CD14-positive monocyte (primary cell): ENCODE measurements at regions not wholly inside any gene's neighbourhood (a gene's known extent, or its start where the extent isn't known, plus 50 kb on each side); places are given as distances from the start of the nearest gene placed in this dataset.

ENCODE experiments used
- DNase-seq, 3 donors: peaks; one replicate each; pipeline ENCODE4 v3.0.0-alpha.2; 2011 to 2022
- H2AFZ ChIP-seq: 2 replicates; pipeline ENCODE4 v1.6.0; 2012; ENCODE audit warnings: mild to moderate bottlenecking, low read depth, low read length, inconsistent platforms; ENCODE audit not compliant: insufficient read depth, poor library complexity, severe bottlenecking
- H3K27ac ChIP-seq, 2 donors: 1 replicate in 1 of 2; 2 replicates in 1 of 2; pipeline ENCODE4 v1.5.1; 2012 to 2013; ENCODE audit warnings: low read length in 2 of 2, control low read depth in 1 of 2, inconsistent platforms in 1 of 2, low read depth in 1 of 2, mild to moderate bottlenecking in 1 of 2
- H3K27me3 ChIP-seq, 2 donors: one replicate each; pipeline versions ENCODE4 v1.6.0 to v1.6.1; 2011 to 2013; ENCODE audit warnings: low read length in 2 of 2; ENCODE audit not compliant: control insufficient read depth in 2 of 2, insufficient read depth in 2 of 2
- H3K36me3 ChIP-seq, 2 donors: replicated peaks in 1 of 2; 1 replicate in 1 of 2; 2 replicates in 1 of 2; pipeline versions ENCODE4 v1.5.1 to v1.6.1; 2012 to 2013; ENCODE audit warnings: low read length in 2 of 2, control low read depth in 1 of 2, inconsistent platforms in 1 of 2, mild to moderate bottlenecking in 1 of 2; ENCODE audit not compliant: insufficient read depth in 2 of 2, control insufficient read depth in 1 of 2
- H3K4me1 ChIP-seq, 2 donors: 1 replicate in 1 of 2; 2 replicates in 1 of 2; pipeline versions ENCODE4 v1.5.1 to v1.6.1; 2012 to 2013; ENCODE audit warnings: low read length in 2 of 2, control low read depth in 1 of 2, inconsistent platforms in 1 of 2, mild to moderate bottlenecking in 1 of 2, moderate library complexity in 1 of 2; ENCODE audit not compliant: insufficient read depth in 2 of 2, control insufficient read depth in 1 of 2
- H3K4me2 ChIP-seq: replicated peaks from 2 replicates; pipeline ENCODE3; 2012; ENCODE audit warnings: low read length, moderate library complexity, mild to moderate bottlenecking; ENCODE audit not compliant: poor library complexity, severe bottlenecking; ENCODE audit errors: extremely low read depth
- H3K4me3 ChIP-seq, 3 experiments: fragments of 200-600 bp in 1 of 3; sonication (generic) in 1 of 3; replicated peaks in 1 of 3; 1 replicate in 2 of 3; 2 replicates in 1 of 3; pipeline ENCODE4 v1.5.1; 2011 to 2013; ENCODE audit warnings: low read length in 3 of 3, mild to moderate bottlenecking in 3 of 3, control low read depth in 2 of 3, low read depth in 2 of 3, inconsistent platforms in 1 of 3, moderate library complexity in 1 of 3
- H3K79me2 ChIP-seq: 2 replicates; pipeline ENCODE4 v1.6.0; 2012; ENCODE audit warnings: mild to moderate bottlenecking, control low read depth, inconsistent platforms, low read length, moderate library complexity; ENCODE audit not compliant: insufficient read depth
- H3K9ac ChIP-seq: 2 replicates; pipeline ENCODE4 v1.6.0; 2017; ENCODE audit warnings: low read length, mild to moderate bottlenecking; ENCODE audit not compliant: insufficient read depth, poor library complexity, severe bottlenecking
- H3K9me3 ChIP-seq, 2 donors: replicated peaks in 1 of 2; 1 replicate in 1 of 2; 2 replicates in 1 of 2; pipeline versions ENCODE4 v1.5.1 to v1.6.1; 2012 to 2013; ENCODE audit warnings: low read length in 2 of 2, control low read depth in 1 of 2; ENCODE audit not compliant: control insufficient read depth in 1 of 2, insufficient read depth in 1 of 2
- H4K20me1 ChIP-seq: 2 replicates; pipeline ENCODE4 v1.6.0; 2012; ENCODE audit warnings: mild to moderate bottlenecking, low read length, control low read depth, moderate library complexity; ENCODE audit not compliant: insufficient read depth
- H3K27ac Mint-ChIP-seq, 7 donors: one replicate each; pipeline ENCODE4 v1.8.0; 2020; ENCODE audit warnings: mild to moderate bottlenecking in 7 of 7, mixed read lengths in 7 of 7, moderate library complexity in 6 of 7, inconsistent platforms in 2 of 7
- H3K27me3 Mint-ChIP-seq, 3 donors: one replicate each; pipeline ENCODE4 v1.8.0; 2021 to 2022; ENCODE audit warnings: low read depth in 3 of 3, mild to moderate bottlenecking in 3 of 3, mixed read lengths in 3 of 3, moderate library complexity in 3 of 3, inconsistent platforms in 1 of 3
- H3K36me3 Mint-ChIP-seq, 2 donors: one replicate each; pipeline ENCODE4 v1.8.0; 2020; ENCODE audit warnings: mixed read lengths in 2 of 2, inconsistent platforms in 1 of 2, mild to moderate bottlenecking in 1 of 2
- H3K4me1 Mint-ChIP-seq: one replicate; pipeline ENCODE4 v1.8.0; 2020; ENCODE audit warnings: mild to moderate bottlenecking, mixed read lengths
- H3K4me3 Mint-ChIP-seq, 2 donors: one replicate each; pipeline ENCODE4 v1.8.0; 2020; ENCODE audit warnings: mild to moderate bottlenecking in 2 of 2, mixed read lengths in 2 of 2, moderate library complexity in 1 of 2
- H3K9me3 Mint-ChIP-seq, 7 donors: one replicate each; pipeline ENCODE4 v1.8.0; 2020 to 2022; ENCODE audit warnings: mixed read lengths in 7 of 7, mild to moderate bottlenecking in 6 of 7, moderate library complexity in 6 of 7, inconsistent platforms in 2 of 7
- WGBS: methylation state at CpG from one replicate; pipeline ENCODE4 v1.1.5; 2013; ENCODE audit warnings: missing lambda C conversion rate; ENCODE audit not compliant: insufficient coverage; 5-methylcytosine and 5-hydroxymethylcytosine counted together
- intact Hi-C, 2 donors: fragments of 100-400 bp; cut with micrococcal nuclease; formaldehyde crosslinking; loops; one replicate each; pipeline versions ENCODE4 v1.15.0 to v1.15.1; 2023
- TF ChIP-seq, protein P1 (sequence below): fragments of 200-600 bp; IDR thresholded peaks from one replicate; pipeline ENCODE4 v1.8.0; 2022; ENCODE audit warnings: antibody characterized with exemption, mild to moderate bottlenecking

- H2AFZ ChIP-seq = no peak overlapping the region
- H3K4me1 Mint-ChIP-seq = no peaks in the 10 kb centered on the region
- no peaks in the 10 kb centered on the region for H3K4me1 ChIP-seq
- no peaks in the 10 kb centered on the region for H3K9me3 ChIP-seq
- intact Hi-C loops = no loop called here
- no peaks in the 10 kb centered on the region for H3K36me3 ChIP-seq
- H3K4me2 ChIP-seq = no peak overlapping the region
- H3K27me3 ChIP-seq = no peaks in the 10 kb centered on the region
- H3K27ac ChIP-seq = no peak overlapping the region
- H3K79me2 ChIP-seq = no peaks in the 10 kb centered on the region
- no peak overlapping the region for H3K27ac Mint-ChIP-seq
- no peaks in the 10 kb centered on the region for H3K27me3 Mint-ChIP-seq
- H3K9me3 Mint-ChIP-seq = peaks cover 0 to 3% (median 2%) of the 10 kb centered on the region in 7 donors
- TF ChIP-seq, protein P1, sequence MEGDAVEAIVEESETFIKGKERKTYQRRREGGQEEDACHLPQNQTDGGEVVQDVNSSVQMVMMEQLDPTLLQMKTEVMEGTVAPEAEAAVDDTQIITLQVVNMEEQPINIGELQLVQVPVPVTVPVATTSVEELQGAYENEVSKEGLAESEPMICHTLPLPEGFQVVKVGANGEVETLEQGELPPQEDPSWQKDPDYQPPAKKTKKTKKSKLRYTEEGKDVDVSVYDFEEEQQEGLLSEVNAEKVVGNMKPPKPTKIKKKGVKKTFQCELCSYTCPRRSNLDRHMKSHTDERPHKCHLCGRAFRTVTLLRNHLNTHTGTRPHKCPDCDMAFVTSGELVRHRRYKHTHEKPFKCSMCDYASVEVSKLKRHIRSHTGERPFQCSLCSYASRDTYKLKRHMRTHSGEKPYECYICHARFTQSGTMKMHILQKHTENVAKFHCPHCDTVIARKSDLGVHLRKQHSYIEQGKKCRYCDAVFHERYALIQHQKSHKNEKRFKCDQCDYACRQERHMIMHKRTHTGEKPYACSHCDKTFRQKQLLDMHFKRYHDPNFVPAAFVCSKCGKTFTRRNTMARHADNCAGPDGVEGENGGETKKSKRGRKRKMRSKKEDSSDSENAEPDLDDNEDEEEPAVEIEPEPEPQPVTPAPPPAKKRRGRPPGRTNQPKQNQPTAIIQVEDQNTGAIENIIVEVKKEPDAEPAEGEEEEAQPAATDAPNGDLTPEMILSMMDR = no peak
- H3K9ac ChIP-seq = no peak overlapping the region
- no peak for DNase-seq
- H4K20me1 ChIP-seq = no peaks in the 10 kb centered on the region
- no peaks in the 10 kb centered on the region for H3K36me3 Mint-ChIP-seq
- H3K4me3 ChIP-seq = no peak overlapping the region
- H3K4me3 Mint-ChIP-seq = no peak overlapping the region
- WGBS = no CpG with 5 or more reads among the region's 1 CpG
Observed at GRCh38 chr2:145058457-145058856, 538.5 kb upstream of the ZEB2 start.

DNA sequence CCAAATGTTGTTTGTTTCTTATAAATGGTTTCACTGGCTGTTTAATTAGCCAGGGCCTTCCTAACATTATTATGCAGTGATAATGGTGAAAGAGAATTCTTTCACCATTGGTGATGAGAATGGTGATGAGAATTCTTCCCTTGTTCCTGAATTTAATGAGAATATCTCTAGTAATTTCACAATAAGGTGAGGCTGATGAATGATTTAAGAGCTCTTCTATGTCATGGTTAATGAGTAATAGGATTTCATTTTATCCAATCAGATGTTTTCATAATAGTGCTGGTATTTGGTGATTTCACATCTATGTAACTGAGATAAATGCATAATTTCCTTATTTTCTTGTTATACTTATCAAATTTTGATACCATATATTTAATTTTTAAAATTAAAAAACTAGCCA is 535.7 kb upstream of the ZEB2 start:
- no peaks in the 10 kb centered on the region for H3K27me3 Mint-ChIP-seq
- DNase-seq = no peak
- Histone ChIP-seq H3K4me3 (no peak overlapping the region), H2AFZ (no peak overlapping the region), H3K4me2 (no peak overlapping the region), H3K79me2 (no peaks in the 10 kb centered on the region), H3K4me1 (no peaks in the 10 kb centered on the region), H3K27ac (no peak overlapping the region), H3K9me3 (no peaks in the 10 kb centered on the region), H3K9ac (no peak overlapping the region), H3K36me3 (no peaks in the 10 kb centered on the region), H4K20me1 (no peaks in the 10 kb centered on the region), H3K27me3 (no peaks in the 10 kb centered on the region)
- no peaks in the 10 kb centered on the region for H3K4me1 Mint-ChIP-seq
- no peak overlapping the region for H3K27ac Mint-ChIP-seq
- H3K9me3 Mint-ChIP-seq = peaks cover 0 to 2% (median 0%) of the 10 kb centered on the region in 7 donors
- TF ChIP-seq, protein P1 = no peak
- intact Hi-C loops = no loop called here
- H3K36me3 Mint-ChIP-seq = no peaks in the 10 kb centered on the region
- no peak overlapping the region for H3K4me3 Mint-ChIP-seq
